Left ventricle myocardium superior (tissue), 1 donor: ENCODE measurements at regions not wholly inside any gene's neighbourhood (a gene's known extent, or its start where the extent isn't known, plus 50 kb on each side); places are given as distances from the start of the nearest gene placed in this dataset.
A peak's percentile ranks its signal among the peaks of the same experiment; 100 is the strongest.

ENCODE experiments used
- ATAC-seq: fragments of 200-7000 bp; cut with Tn5 transposase; one replicate; pipeline ENCODE4 v1.9.1; 2020; ENCODE audit warnings: mild to moderate bottlenecking, moderate library complexity
- DNase-seq: peaks from one replicate; pipeline ENCODE4 v3.0.0-alpha.2; 2020
- intact Hi-C: fragments of 100-400 bp; cut with micrococcal nuclease; formaldehyde crosslinking; loops from one replicate; pipeline ENCODE4 v1.11.0; 2022
- donor health status: DM: no; HTN: yes; CAD: no; lungs with severe emphysema.

GRCh38 chr18:34976899-34977837, 64.0 kb upstream of the MAPRE2 start:
- intact Hi-C loops = no loop called here
- ATAC-seq = peak; percentile 87

DNA sequence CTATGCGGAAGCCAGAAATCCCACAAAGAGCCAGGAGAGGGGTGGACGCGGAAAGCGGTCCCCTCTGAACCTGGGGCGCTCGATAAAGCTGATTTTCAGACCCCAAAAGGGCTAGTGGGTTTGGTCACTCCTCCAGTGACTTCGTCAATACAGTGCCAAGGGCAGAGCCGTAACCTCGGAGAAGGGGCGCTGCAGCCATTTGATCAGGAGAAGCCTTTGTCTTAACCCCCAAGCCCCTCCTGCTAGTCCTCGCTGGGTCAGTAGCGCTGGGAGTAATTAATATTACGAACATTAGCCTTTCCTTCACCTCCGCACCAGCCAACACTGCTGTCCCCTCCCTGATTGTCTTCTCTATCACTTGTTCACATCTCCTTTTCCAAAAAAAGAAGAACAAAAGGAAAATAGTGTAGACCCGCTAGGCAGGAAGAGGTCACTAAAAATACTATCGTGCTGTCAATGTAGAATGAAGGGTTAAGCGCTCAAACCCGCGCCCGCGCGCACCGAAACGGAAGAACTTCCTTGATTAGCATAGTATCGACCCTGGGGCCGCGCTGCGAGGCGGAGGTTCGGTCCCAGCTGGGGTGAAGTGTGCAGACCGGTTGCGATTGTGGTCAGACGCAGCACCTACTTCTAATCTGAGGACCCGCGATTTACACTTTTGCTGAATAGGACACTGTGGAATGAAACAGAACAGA, 63.2 kb upstream of the MAPRE2 start:
- ATAC-seq (peak; percentile 40), DNase-seq (peak; percentile 66)
- intact Hi-C loops = no loop called here

More at GRCh38 chr18:34976899-34977837, 64.0 kb upstream of the MAPRE2 start:
- DNase-seq = peak; percentile 86

GRCh38 chr18:34978533-34978893, 62.7 kb upstream of the MAPRE2 start:
- DNase-seq = no peak
- ATAC-seq = no peak
- intact Hi-C loops = no loop called here

DNA sequence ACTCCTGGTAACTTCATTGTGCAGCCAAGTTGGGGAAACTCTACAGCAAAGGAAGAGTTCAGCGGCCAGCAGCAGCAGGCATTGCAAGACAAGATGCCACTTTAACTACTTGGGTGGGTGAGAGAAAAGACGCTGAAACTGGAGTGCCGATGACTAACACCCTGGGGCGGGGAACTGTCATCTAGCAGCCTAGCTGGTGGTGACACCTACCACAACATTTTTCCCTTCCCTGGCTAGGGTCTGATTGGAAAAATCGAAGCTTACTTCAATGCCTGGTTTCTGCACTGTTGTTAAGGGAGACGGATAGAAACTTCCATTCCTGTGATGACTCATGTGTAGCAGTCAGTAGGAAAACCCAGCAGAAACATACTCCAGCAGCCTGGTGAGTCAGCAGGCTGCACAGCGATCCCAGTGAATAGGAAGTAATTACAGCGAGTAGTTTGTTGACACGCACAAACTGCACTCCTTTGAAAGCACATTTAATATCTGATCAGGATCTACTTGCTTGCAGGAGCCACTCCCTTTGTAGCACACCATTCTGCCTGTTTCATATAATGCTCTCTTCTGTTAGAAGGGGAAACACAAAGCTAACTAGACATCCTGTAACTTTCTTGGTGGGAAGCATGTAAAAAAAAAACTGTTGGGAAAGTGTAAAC, 62.1 kb upstream of the MAPRE2 start:
- peak; percentile 50 for DNase-seq
- ATAC-seq = peak; percentile 78
- intact Hi-C loops = no loop called here

- DNase-seq = no peak
- intact Hi-C loops = no loop called here
These were observed 59.7 kb upstream of the MAPRE2 start for GRCh38 chr18:34981487-34981886.

GRCh38 chr18:34985963-34986362, 55.2 kb upstream of the MAPRE2 start:
- DNase-seq = no peak
- ATAC-seq = no peak
- intact Hi-C loops = no loop called here

More at GRCh38 chr18:34981487-34981886, 59.7 kb upstream of the MAPRE2 start:
- ATAC-seq = no peak

GRCh38 chr18:34990597-34990996, 50.6 kb upstream of the MAPRE2 start:
- intact Hi-C loops = no loop called here

DNA sequence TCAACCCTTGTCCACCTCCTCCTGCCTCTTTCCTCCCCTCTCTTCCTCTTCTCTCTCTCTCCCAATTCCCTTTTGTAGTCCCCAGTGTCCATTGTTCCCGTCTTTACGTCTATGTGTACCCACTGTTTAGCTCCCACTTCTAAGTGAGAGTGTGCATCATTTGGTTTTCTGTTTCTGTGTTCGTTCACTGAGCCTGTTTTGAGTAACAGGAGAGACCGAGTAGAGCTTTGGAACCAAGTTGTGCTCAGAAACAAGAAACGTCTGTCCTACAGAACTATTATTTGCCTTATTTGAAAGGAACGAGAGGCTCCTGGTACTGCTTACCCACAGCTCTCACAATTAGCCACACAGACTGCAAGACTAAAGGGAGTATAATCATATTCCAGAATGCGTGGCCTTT, 50.1 kb upstream of the MAPRE2 start:
- DNase-seq (no peak), ATAC-seq (no peak)
- intact Hi-C loops = no loop called here

More at GRCh38 chr18:34990597-34990996, 50.6 kb upstream of the MAPRE2 start:
- ATAC-seq (peak; percentile 90), DNase-seq (no peak)
